ENCODE measurements at regions not wholly inside any gene's neighbourhood (a gene's known extent, or its start where the extent isn't known, plus 50 kb on each side); places are given as distances from the start of the nearest gene placed in this dataset.

- TF ChIP-seq PPARD (CRISPR knock-in tag; IDR thresholded peaks at IDR 0.05), result no peak
- no peak for TF ChIP-seq HMBOX1 (IDR thresholded peaks at IDR 0.05)
- TF ChIP-seq CEBPZ (IDR thresholded peaks at IDR 0.05; ENCODE audit: borderline replicate concordance, low read depth, low read length), result no peak
- TF ChIP-seq E4F1 (CRISPR knock-in tag; IDR thresholded peaks at IDR 0.05; ENCODE audit: borderline replicate concordance), result no peak
- no peak for TF ChIP-seq NR2C1 (IDR thresholded peaks at IDR 0.05)
- no peak for TF ChIP-seq NR2C1 (tag; IDR thresholded peaks at IDR 0.05)
- TF ChIP-seq EZH2 (IDR thresholded peaks at IDR 0.05; ENCODE audit: borderline replicate concordance, low read depth, low read length), result no peak
- TF ChIP-seq ZNF699 (CRISPR knock-in tag; IDR thresholded peaks at IDR 0.05; ENCODE audit: insufficient replicate concordance), result no peak
- TF ChIP-seq ZNF609 (CRISPR knock-in tag; IDR thresholded peaks at IDR 0.05; ENCODE audit: borderline replicate concordance), result no peak
Measured at GRCh38 chr2:128526455-128526976, 207.8 kb upstream of the HS6ST1 start (continued).
